ENCODE measurements at regions not wholly inside any gene's neighbourhood (a gene's known extent, or its start where the extent isn't known, plus 50 kb on each side); places are given as distances from the start of the nearest gene placed in this dataset.

DNA sequence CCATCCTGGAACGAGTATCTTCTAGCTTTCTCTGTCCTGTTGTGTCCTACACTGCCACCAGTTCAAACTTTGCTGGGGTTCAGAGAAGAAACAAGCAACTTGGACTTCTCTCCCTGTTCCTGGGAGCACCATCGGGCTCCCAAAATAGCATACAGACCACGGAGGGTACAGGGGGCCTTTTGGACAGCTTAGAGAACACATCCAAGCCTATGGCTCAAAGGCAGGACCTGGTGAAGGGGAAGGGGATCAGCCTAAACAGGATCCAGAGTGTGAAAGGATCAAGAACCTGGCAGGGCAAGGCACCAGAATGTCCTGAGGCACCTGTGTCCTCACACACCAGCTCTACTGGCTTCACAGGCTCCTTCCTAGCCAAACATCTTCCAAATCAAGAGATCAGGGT is 1336.5 kb downstream of the UQCRFS1 start:
- H3K4me1 ChIP-seq (ENCODE audit: control insufficient read depth, extremely low read depth, insufficient read depth, low read length), result no peaks in the 10 kb centered on the region
- no peak for TF ChIP-seq FOS (IDR thresholded peaks at IDR 0.05; ENCODE audit: borderline replicate concordance, insufficient read depth, low read length)
- no peak for TF ChIP-seq CTCF (IDR thresholded peaks at IDR 0.05; ENCODE audit: extremely low read depth in 1 of 2, insufficient read depth in 1 of 2, low read depth in 1 of 2, low read length in 2 of 2)
- no peak for TF ChIP-seq POLR2A (IDR thresholded peaks at IDR 0.05; ENCODE audit: low read depth, low read length)
- no peak for TF ChIP-seq POLR2AphosphoS5 (IDR thresholded peaks at IDR 0.05; ENCODE audit: insufficient read depth, low read depth, low read length)
- TF ChIP-seq GATA2 (IDR thresholded peaks at IDR 0.05; ENCODE audit: insufficient read depth, insufficient read length, low read depth, low read length), result no peak
- TF ChIP-seq, protein P1, sequence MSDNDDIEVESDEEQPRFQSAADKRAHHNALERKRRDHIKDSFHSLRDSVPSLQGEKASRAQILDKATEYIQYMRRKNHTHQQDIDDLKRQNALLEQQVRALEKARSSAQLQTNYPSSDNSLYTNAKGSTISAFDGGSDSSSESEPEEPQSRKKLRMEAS (IDR thresholded peaks at IDR 0.05; ENCODE audit: insufficient read depth, insufficient read length), result no peak
- TF ChIP-seq JUN (IDR thresholded peaks at IDR 0.05; ENCODE audit: borderline replicate concordance, insufficient read depth, insufficient read length, low read depth), result no peak
- H3K36me3 ChIP-seq (ENCODE audit: control insufficient read depth in 2 of 2, extremely low read depth in 1 of 2, insufficient read depth in 2 of 2, low read length in 2 of 2), result no peaks in the 10 kb centered on the region
- H3K27ac ChIP-seq (ENCODE audit: insufficient read depth, low read depth, low read length), result no peak overlapping the region
- intact Hi-C loops (cut with micrococcal nuclease), result no loop called here
- H3K79me2 ChIP-seq (ENCODE audit: control insufficient read depth, insufficient read depth, low read length), result no peaks in the 10 kb centered on the region
- H3K27me3 ChIP-seq (ENCODE audit: control insufficient read depth in 2 of 2, insufficient read depth in 2 of 2, low read length in 2 of 2), result no peaks in the 10 kb centered on the region
- H3K4me3 ChIP-seq (replicated peaks in 1 of 3; ENCODE audit: insufficient read depth in 1 of 3, low read depth in 1 of 3, low read length in 3 of 3), result no peak overlapping the region
- DNase-seq (ENCODE audit: low read depth, low spot score), result no peak
- no TSS peak for BruUV-seq (replicated peaks)
- POLR2A ChIA-PET, result no interaction called here
- H3K9ac ChIP-seq (replicated peaks; ENCODE audit: extremely low read depth, insufficient read depth, low read length), result no peak overlapping the region
- no peak for FAIRE-seq
- H3K9me3 ChIP-seq (replicated peaks; ENCODE audit: control insufficient read depth, insufficient read depth, low read length), result peaks cover 9% of the 10 kb centered on the region
- H2AFZ ChIP-seq (ENCODE audit: low read depth, low read length), result no peak overlapping the region
- no peaks in the 10 kb centered on the region for H3K9me1 ChIP-seq (replicated peaks; ENCODE audit: control insufficient read depth, extremely low read depth, insufficient read depth, low read length)
- CTCF ChIA-PET, result no interaction called here
- dilution Hi-C loops (cut with MboI; ENCODE audit: extremely low pct_ligation_motif_present, low sequenced_read_pairs), result no loop called here
- H3K4me2 ChIP-seq (ENCODE audit: insufficient read depth, low read length), result no peak overlapping the region
- no peaks in the 10 kb centered on the region for H4K20me1 ChIP-seq (replicated peaks; ENCODE audit: control insufficient read depth, extremely low read depth, insufficient read depth, low read length)

Data from endothelial cell of umbilical vein (primary cell).